Gastrocnemius medialis (tissue), 4 donors: ENCODE measurements at regions not wholly inside any gene's neighbourhood (a gene's known extent, or its start where the extent isn't known, plus 50 kb on each side); places are given as distances from the start of the nearest gene placed in this dataset.

Source experiments
- ATAC-seq, 2 donors: fragments of 150-250 bp; one replicate each; pipeline ENCODE4 v1.9.1; 2016
- DNase-seq, 2 donors: peaks; one replicate each; pipeline ENCODE4 v3.0.0-alpha.2; 2019
- H3K27ac ChIP-seq, 4 donors: fragments of 200-600 bp; sonication (generic); 1 replicate in 1 of 4; 2 replicates in 3 of 4; pipeline ENCODE4 v1.5.1; 2016 to 2018; ENCODE audit warnings: mild to moderate bottlenecking in 2 of 4, moderate library complexity in 1 of 4
- H3K27me3 ChIP-seq, 3 donors: fragments of 200-600 bp; sonication (generic) in 2 of 3; 1 replicate in 1 of 3; 2 replicates in 2 of 3; pipeline versions ENCODE4 v1.5.1 to v1.6.0; 2016 to 2019; ENCODE audit warnings: mild to moderate bottlenecking in 1 of 3, moderate library complexity in 1 of 3
- H3K36me3 ChIP-seq, 2 donors: fragments of 200-600 bp; sonication (generic) in 1 of 2; one replicate each; pipeline ENCODE4 v1.5.1; 2017 to 2018
- H3K4me1 ChIP-seq, 2 donors: fragments of 200-600 bp; sonication (generic) in 1 of 2; one replicate each; pipeline ENCODE4 v1.5.1; 2016 to 2017; ENCODE audit warnings: mild to moderate bottlenecking in 2 of 2
- H3K4me3 ChIP-seq, 4 donors: fragments of 200-600 bp; sonication (generic) in 3 of 4; 1 replicate in 1 of 4; 2 replicates in 3 of 4; pipeline ENCODE4 v1.5.1; 2016 to 2019; ENCODE audit warnings: mild to moderate bottlenecking in 2 of 4
- H3K9me3 ChIP-seq, 3 donors: fragments of 200-600 bp; sonication (generic) in 2 of 3; 1 replicate in 1 of 3; 2 replicates in 2 of 3; pipeline ENCODE4 v1.5.1; 2016 to 2019
- POLR2A ChIP-seq, 2 donors: fragments of 450-650 bp; IDR thresholded peaks; one replicate each; pipeline ENCODE4 v1.6.1; 2017; ENCODE audit warnings: antibody characterized with exemption in 2 of 2, mild to moderate bottlenecking in 2 of 2, moderate library complexity in 2 of 2
- in situ Hi-C, 4 donors: fragments of 200-750 bp; cut with MboI; loops; one replicate each; pipeline versions ENCODE4 v1.15.0 to v1.8.0; 2017; ENCODE audit warnings: low sequenced_read_pairs in 4 of 4
- intact Hi-C: fragments of 100-400 bp; cut with DNase I; formaldehyde crosslinking; loops from one replicate; pipeline ENCODE4 v1.15.1; 2023; ENCODE audit warnings: low total_unique reads
- TF ChIP-seq, protein P1 (sequence below), 5 experiments: fragments of 450-650 bp in 3 of 5; fragments of 200-600 bp in 2 of 5; sonication (generic) in 2 of 5; IDR thresholded peaks in 4 of 5; conservative IDR thresholded peaks in 1 of 5; 1 replicate in 4 of 5; 2 replicates in 1 of 5; pipeline ENCODE4 v1.5.1; 2016 to 2019; ENCODE audit warnings: antibody characterized with exemption in 5 of 5, mild to moderate bottlenecking in 3 of 5, moderate library complexity in 3 of 5

- Histone ChIP-seq H3K9me3 (no peaks in the 10 kb centered on the region), H3K27ac (peak overlapping the region in 1 of 4 donors; percentile 57), H3K36me3 (no peaks in the 10 kb centered on the region), H3K4me3 (no peak overlapping the region), H3K27me3 (no peaks in the 10 kb centered on the region), H3K4me1 (no peaks in the 10 kb centered on the region)
- in situ Hi-C loops = no loop called here
- ATAC-seq (no peak), DNase-seq (no peak)
- intact Hi-C loops = no loop called here
- TF ChIP-seq POLR2A (IDR thresholded peaks at IDR 0.05) = no peak
- TF ChIP-seq, protein P1, sequence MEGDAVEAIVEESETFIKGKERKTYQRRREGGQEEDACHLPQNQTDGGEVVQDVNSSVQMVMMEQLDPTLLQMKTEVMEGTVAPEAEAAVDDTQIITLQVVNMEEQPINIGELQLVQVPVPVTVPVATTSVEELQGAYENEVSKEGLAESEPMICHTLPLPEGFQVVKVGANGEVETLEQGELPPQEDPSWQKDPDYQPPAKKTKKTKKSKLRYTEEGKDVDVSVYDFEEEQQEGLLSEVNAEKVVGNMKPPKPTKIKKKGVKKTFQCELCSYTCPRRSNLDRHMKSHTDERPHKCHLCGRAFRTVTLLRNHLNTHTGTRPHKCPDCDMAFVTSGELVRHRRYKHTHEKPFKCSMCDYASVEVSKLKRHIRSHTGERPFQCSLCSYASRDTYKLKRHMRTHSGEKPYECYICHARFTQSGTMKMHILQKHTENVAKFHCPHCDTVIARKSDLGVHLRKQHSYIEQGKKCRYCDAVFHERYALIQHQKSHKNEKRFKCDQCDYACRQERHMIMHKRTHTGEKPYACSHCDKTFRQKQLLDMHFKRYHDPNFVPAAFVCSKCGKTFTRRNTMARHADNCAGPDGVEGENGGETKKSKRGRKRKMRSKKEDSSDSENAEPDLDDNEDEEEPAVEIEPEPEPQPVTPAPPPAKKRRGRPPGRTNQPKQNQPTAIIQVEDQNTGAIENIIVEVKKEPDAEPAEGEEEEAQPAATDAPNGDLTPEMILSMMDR (IDR thresholded peaks at IDR 0.05 in 4 of 5, conservative IDR thresholded peaks at IDR 0.05 in 1 of 5) = no peak
Measured at GRCh38 chr4:158313566-158313965, 103.3 kb downstream of the TMEM144 start.

- Histone ChIP-seq H3K4me1 (no peaks in the 10 kb centered on the region), H3K9me3 (no peaks in the 10 kb centered on the region), H3K27me3 (no peaks in the 10 kb centered on the region), H3K27ac (peak overlapping the region in 3 of 4 donors; percentile 12 to 57 (median 43)), H3K36me3 (no peaks in the 10 kb centered on the region), H3K4me3 (no peak overlapping the region)
- TF ChIP-seq, protein P1 (IDR thresholded peaks at IDR 0.05 in 4 of 5, conservative IDR thresholded peaks at IDR 0.05 in 1 of 5) = no peak
- no peak for TF ChIP-seq POLR2A (IDR thresholded peaks at IDR 0.05)
- DNase-seq = no peak
- peak; percentile 68 to 71 for ATAC-seq
- intact Hi-C loops (no loop called here), in situ Hi-C loops (no loop called here)
Measured at GRCh38 chr4:158314756-158315487, 104.6 kb downstream of the TMEM144 start.

DNA sequence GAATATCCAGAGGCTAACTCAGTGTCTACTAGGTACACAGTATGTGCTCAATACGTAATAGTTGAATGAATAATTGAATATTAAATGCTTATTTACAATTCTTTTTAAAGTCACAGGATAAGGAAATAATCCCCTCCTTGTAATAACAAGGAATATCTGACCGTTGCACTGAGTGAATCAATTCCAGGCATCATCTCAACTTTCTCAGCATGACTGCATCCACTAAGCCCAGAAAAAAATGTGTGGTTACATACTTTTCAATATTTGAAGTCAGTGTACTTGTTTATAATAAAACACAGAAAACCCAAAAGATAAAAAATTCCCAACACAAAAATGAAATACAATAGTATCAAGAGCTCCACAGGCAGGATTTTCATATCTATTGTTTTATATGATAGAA lies 105.4 kb downstream of the TMEM144 start:
- ATAC-seq (no peak), DNase-seq (no peak)
- Histone ChIP-seq H3K4me1 (no peaks in the 10 kb centered on the region), H3K27ac (peak overlapping the region in 1 of 4 donors; percentile 12), H3K36me3 (no peaks in the 10 kb centered on the region), H3K4me3 (no peak overlapping the region), H3K9me3 (no peaks in the 10 kb centered on the region), H3K27me3 (no peaks in the 10 kb centered on the region)
- in situ Hi-C loops (no loop called here), intact Hi-C loops (no loop called here)
- no peak for TF ChIP-seq POLR2A (IDR thresholded peaks at IDR 0.05)
- TF ChIP-seq, protein P1 (IDR thresholded peaks at IDR 0.05 in 4 of 5, conservative IDR thresholded peaks at IDR 0.05 in 1 of 5) = no peak

GRCh38 chr4:158316264-158316663 lies 106.0 kb downstream of the TMEM144 start:
- no peak for TF ChIP-seq POLR2A (IDR thresholded peaks at IDR 0.05)
- TF ChIP-seq, protein P1 (IDR thresholded peaks at IDR 0.05 in 4 of 5, conservative IDR thresholded peaks at IDR 0.05 in 1 of 5) = no peak
- intact Hi-C loops = no loop called here
- no peak for ATAC-seq

More at GRCh38 chr4:158316264-158316663, 106.0 kb downstream of the TMEM144 start:
- Histone ChIP-seq H3K9me3 (no peaks in the 10 kb centered on the region), H3K27ac (no peak overlapping the region), H3K27me3 (no peaks in the 10 kb centered on the region), H3K4me1 (no peaks in the 10 kb centered on the region), H3K4me3 (no peak overlapping the region), H3K36me3 (no peaks in the 10 kb centered on the region)
- in situ Hi-C loops = no loop called here
- DNase-seq = no peak
